ENCODE measurements at regions not wholly inside any gene's neighbourhood (a gene's known extent, or its start where the extent isn't known, plus 50 kb on each side); places are given as distances from the start of the nearest gene placed in this dataset.

DNA sequence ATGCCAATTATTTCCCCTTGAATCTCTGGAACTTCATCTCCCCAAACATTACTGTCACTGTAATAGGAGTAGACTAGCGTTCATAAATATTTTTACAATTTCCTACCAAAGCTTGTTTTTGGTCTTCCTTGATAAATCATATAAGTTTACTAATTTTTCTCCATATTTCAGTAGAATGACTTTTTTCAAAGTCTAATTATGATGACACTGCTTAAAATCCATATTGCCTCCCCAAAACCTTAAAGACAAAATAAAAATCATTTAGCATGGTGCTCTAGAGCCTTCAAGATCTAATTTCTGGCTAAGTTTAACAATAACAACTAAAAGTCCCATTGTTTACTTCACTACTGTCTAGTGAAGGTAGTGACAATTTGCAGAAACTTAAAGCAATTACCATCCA, 474.2 kb upstream of the CHRM3 start:
- TF ChIP-seq, protein P1, sequence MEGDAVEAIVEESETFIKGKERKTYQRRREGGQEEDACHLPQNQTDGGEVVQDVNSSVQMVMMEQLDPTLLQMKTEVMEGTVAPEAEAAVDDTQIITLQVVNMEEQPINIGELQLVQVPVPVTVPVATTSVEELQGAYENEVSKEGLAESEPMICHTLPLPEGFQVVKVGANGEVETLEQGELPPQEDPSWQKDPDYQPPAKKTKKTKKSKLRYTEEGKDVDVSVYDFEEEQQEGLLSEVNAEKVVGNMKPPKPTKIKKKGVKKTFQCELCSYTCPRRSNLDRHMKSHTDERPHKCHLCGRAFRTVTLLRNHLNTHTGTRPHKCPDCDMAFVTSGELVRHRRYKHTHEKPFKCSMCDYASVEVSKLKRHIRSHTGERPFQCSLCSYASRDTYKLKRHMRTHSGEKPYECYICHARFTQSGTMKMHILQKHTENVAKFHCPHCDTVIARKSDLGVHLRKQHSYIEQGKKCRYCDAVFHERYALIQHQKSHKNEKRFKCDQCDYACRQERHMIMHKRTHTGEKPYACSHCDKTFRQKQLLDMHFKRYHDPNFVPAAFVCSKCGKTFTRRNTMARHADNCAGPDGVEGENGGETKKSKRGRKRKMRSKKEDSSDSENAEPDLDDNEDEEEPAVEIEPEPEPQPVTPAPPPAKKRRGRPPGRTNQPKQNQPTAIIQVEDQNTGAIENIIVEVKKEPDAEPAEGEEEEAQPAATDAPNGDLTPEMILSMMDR (IDR thresholded peaks at IDR 0.05; ENCODE audit: low read depth, low read length, missing input control): no peak
- TF ChIP-seq HNF4A (conservative IDR thresholded peaks at IDR 0.05) (no peak), TAF1 (conservative IDR thresholded peaks at IDR 0.05) (no peak), MAX (IDR thresholded peaks at IDR 0.05) (no peak), RXRA (IDR thresholded peaks at IDR 0.05) (no peak), JUND (IDR thresholded peaks at IDR 0.05) (no peak), YY1 (IDR thresholded peaks at IDR 0.05) (no peak), REST (IDR thresholded peaks at IDR 0.05) (no peak), ZBTB33 (IDR thresholded peaks at IDR 0.05) (no peak), RAD21 (IDR thresholded peaks at IDR 0.05) (no peak), NR2F2 (IDR thresholded peaks at IDR 0.05) (no peak), SP1 (IDR thresholded peaks at IDR 0.05) (no peak)
